ENCODE measurements at regions not wholly inside any gene's neighbourhood (a gene's known extent, or its start where the extent isn't known, plus 50 kb on each side); places are given as distances from the start of the nearest gene placed in this dataset.

DNA sequence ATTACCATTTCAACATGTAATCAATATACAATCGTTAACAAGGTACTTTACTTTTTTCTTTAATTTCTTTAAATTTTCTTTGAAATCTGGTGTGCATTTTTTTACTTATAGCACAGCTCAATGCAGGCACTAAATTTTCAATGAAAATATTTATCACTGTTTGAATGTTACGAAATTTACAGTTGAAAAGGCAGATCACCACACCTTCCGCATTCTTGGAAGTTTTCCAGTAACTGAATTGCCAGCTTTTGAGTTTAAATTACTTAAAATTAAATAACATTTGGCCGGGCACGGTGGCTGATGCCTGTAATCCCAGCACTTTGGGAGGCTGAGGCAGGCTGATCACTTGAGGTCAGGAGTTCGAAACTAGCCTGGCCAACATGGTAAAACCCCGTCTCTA is 309.9 kb downstream of the BMP7 start:
- H3K27me3 ChIP-seq (ENCODE audit: low read depth), result peaks cover 65% of the 10 kb centered on the region

DNA sequence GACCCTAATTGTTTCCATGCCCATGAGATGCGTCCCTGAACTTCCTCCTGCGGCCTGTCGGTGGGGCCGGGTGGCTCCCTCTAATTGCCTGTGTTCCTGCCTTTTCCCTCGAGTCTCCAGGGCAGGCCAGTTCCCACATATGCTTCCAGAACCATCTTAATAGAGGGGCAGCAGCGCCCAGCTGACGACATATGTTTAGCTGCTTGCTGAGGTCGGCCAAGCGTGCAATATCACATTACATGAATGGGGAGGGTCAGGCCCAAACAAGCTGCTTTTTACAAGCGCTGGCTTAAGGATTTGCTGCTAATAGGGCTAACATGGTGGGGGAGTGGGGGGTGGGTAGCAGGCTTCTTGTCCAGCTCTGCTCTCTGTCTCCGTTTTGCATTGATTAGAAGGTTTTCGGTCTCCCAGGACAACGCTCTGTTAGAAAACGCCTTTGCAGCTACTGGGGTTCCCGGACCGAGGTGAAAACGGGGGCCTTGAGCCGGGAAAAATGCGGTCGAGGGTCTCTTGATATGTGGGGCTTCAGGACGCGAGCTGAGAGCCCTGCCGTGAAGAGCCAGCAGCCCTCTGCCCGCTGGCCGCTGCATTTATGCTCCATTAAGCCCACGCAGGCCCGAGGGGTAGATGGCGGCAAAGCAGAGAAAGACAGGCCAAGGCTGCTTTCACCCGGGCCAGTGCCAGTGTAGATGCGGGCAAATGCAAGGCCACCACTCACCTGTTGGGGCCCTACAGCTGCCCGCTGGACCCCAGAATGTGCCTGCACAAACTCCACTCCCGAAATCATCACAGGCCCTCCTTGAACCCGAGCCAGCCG is 308.5 kb downstream of the BMP7 start:
- H3K27me3 ChIP-seq (ENCODE audit: low read depth), result peaks cover 64% of the 10 kb centered on the region

More for the DNA sequence above, 309.9 kb downstream of the BMP7 start:
- intact Hi-C loops (cut with DNase I), result no loop called here
- Histone ChIP-seq H3K27ac (no peak overlapping the region), H3K36me3 (no peaks in the 10 kb centered on the region), H3K4me3 (no peak overlapping the region), H3K9me3 (no peaks in the 10 kb centered on the region), H3K4me1 (no peaks in the 10 kb centered on the region)
- no peak for DNase-seq
- no peak for ATAC-seq
- TF ChIP-seq, protein P1, sequence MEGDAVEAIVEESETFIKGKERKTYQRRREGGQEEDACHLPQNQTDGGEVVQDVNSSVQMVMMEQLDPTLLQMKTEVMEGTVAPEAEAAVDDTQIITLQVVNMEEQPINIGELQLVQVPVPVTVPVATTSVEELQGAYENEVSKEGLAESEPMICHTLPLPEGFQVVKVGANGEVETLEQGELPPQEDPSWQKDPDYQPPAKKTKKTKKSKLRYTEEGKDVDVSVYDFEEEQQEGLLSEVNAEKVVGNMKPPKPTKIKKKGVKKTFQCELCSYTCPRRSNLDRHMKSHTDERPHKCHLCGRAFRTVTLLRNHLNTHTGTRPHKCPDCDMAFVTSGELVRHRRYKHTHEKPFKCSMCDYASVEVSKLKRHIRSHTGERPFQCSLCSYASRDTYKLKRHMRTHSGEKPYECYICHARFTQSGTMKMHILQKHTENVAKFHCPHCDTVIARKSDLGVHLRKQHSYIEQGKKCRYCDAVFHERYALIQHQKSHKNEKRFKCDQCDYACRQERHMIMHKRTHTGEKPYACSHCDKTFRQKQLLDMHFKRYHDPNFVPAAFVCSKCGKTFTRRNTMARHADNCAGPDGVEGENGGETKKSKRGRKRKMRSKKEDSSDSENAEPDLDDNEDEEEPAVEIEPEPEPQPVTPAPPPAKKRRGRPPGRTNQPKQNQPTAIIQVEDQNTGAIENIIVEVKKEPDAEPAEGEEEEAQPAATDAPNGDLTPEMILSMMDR (IDR thresholded peaks at IDR 0.05), result no peak

DNA sequence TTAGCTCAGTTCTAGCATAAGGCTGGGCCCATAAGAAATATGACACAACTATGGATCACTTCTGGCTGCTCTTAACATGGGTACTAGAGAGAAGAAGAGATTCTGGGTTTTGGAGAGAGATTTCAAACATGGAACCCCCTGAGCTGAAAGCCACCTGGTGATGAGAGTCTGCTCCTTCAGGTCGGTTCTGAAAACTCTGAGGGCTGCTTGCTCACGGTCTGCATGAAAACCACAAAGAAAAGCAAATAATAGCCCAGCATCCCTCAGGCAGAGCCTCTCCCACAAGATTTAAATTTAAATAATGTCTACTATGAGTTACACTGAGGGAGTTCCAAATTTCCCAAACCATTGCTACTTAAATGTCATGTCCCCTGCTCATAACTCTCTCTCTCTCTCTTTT is 301.5 kb downstream of the BMP7 start:
- no peaks in the 10 kb centered on the region for H3K36me3 ChIP-seq
- no peak overlapping the region for H3K4me3 ChIP-seq
- no peak for DNase-seq
- intact Hi-C loops (cut with DNase I), result no loop called here
- H3K27ac ChIP-seq, result no peak overlapping the region
- H3K9me3 ChIP-seq, result no peaks in the 10 kb centered on the region
- H3K4me1 ChIP-seq, result no peaks in the 10 kb centered on the region
- peaks cover 4% of the 10 kb centered on the region for H3K27me3 ChIP-seq (ENCODE audit: low read depth)
- no peak for ATAC-seq
- TF ChIP-seq, protein P1 (IDR thresholded peaks at IDR 0.05), result no peak

More for the DNA sequence above, 308.5 kb downstream of the BMP7 start:
- no peak overlapping the region for H3K4me3 ChIP-seq
- no peaks in the 10 kb centered on the region for H3K36me3 ChIP-seq
- H3K4me1 ChIP-seq, result no peaks in the 10 kb centered on the region
- intact Hi-C loops (cut with DNase I), result no loop called here
- TF ChIP-seq, protein P1 (IDR thresholded peaks at IDR 0.05), result no peak
- no peaks in the 10 kb centered on the region for H3K9me3 ChIP-seq
- H3K27ac ChIP-seq, result no peak overlapping the region
- DNase-seq (no peak), ATAC-seq (no peak)

GRCh38 chr20:56967916-56968315 is 298.5 kb downstream of the BMP7 start:
- peak in 1 of 2 donors; percentile 30 for ATAC-seq
- Histone ChIP-seq H3K27ac (no peak overlapping the region), H3K9me3 (no peaks in the 10 kb centered on the region), H3K4me3 (no peak overlapping the region), H3K36me3 (no peaks in the 10 kb centered on the region), H3K27me3 (ENCODE audit: low read depth) (peaks cover 8% of the 10 kb centered on the region), H3K4me1 (no peaks in the 10 kb centered on the region)
- DNase-seq, result no peak
- TF ChIP-seq, protein P1 (IDR thresholded peaks at IDR 0.05), result no peak
- intact Hi-C loops (cut with DNase I), result no loop called here

DNA sequence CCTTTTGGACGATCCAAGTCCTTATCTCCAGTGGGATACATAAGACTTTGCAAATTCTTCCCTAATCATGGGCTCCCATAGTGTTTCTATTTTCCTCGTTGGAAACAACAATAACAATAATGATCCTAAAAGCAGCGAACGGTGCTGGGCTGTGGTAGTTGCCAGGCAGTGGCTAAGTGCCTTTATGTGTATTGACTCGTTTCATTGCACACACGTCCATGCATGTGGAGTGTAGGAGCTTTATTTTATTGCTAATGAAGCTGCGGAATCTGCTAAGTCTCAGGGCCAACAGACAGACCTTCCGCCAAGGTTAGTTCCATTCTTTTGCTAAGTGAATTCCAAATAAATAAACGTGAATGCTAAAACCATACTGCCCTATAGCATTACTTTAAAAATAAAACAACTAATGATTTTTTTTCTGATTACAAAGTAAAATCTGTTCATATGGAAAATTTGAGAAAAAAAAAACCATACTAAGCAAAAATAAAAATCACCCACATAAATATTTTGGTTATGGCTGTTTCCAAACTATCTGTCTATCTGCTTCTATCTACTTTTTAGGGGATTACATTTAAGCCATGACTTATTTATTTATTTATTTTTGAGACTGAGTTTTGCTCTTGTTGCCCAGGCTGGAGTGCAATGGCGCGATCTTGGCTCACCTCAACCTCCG is 297.9 kb downstream of the BMP7 start:
- no peak for ATAC-seq
- DNase-seq, result no peak
- H3K27ac ChIP-seq, result no peak overlapping the region
- no peaks in the 10 kb centered on the region for H3K36me3 ChIP-seq
- peaks cover 12% of the 10 kb centered on the region for H3K27me3 ChIP-seq (ENCODE audit: low read depth)
- no peaks in the 10 kb centered on the region for H3K9me3 ChIP-seq
- TF ChIP-seq, protein P1 (IDR thresholded peaks at IDR 0.05), result no peak
- H3K4me3 ChIP-seq, result no peak overlapping the region
- intact Hi-C loops (cut with DNase I), result no loop called here
- H3K4me1 ChIP-seq, result no peaks in the 10 kb centered on the region

Measured in lower lobe of right lung (tissue), 2 donors.